BLaER1 (cell line): ENCODE measurements at regions not wholly inside any gene's neighbourhood (a gene's known extent, or its start where the extent isn't known, plus 50 kb on each side); places are given as distances from the start of the nearest gene placed in this dataset.
A peak's percentile ranks its signal among the peaks of the same experiment; 100 is the strongest.

ENCODE experiments used
- H3K27ac ChIP-seq: shearing (Covaris generic); formaldehyde crosslinking; 2 replicates; pipeline ENCODE4 v1.8.1; 2022
- H3K27me3 ChIP-seq: shearing (Covaris generic); formaldehyde crosslinking; 2 replicates; pipeline ENCODE4 v1.8.1; 2022
- H3K36me3 ChIP-seq: shearing (Covaris generic); formaldehyde crosslinking; 2 replicates; pipeline ENCODE4 v1.8.1; 2022
- H3K4me1 ChIP-seq: shearing (Covaris generic); formaldehyde crosslinking; 2 replicates; pipeline ENCODE4 v1.8.1; 2022
- H3K4me2 ChIP-seq: shearing (Covaris generic); formaldehyde crosslinking; 2 replicates; pipeline ENCODE4 v1.8.1; 2022
- H3K4me3 ChIP-seq: shearing (Covaris generic); formaldehyde crosslinking; 2 replicates; pipeline ENCODE4 v1.8.1; 2022
- H3K9ac ChIP-seq: shearing (Covaris generic); formaldehyde crosslinking; 2 replicates; pipeline ENCODE4 v1.8.1; 2022
- H3K9me3 ChIP-seq: shearing (Covaris generic); formaldehyde crosslinking; 2 replicates; pipeline ENCODE4 v1.8.1; 2022
- H4K20me1 ChIP-seq: shearing (Covaris generic); formaldehyde crosslinking; 2 replicates; pipeline ENCODE4 v1.8.1; 2022
- Cebpa-rat ChIP-seq: shearing (Covaris generic); IDR thresholded peaks from 2 replicates; pipeline ENCODE4 v1.8.1; 2022

GRCh38 chr3:13148561-13149329 lies 75.5 kb upstream of the IQSEC1 start:
- no peak for TF ChIP-seq Cebpa-rat
- Histone ChIP-seq H3K9me3 (peaks cover 6% of the 10 kb centered on the region; the same call in 1 of the 2 replicates), H3K4me2 (peak overlapping the region; percentile 90), H3K27me3 (no peaks in the 10 kb centered on the region), H3K4me1 (peaks cover 65% of the 10 kb centered on the region), H4K20me1 (no peaks in the 10 kb centered on the region), H3K9ac (no peak overlapping the region), H3K4me3 (no peak overlapping the region), H3K36me3 (no peaks in the 10 kb centered on the region), H3K27ac (no peak overlapping the region)

- H4K20me1 ChIP-seq = no peaks in the 10 kb centered on the region
Measured at GRCh38 chr3:13148126-13148525, 74.9 kb upstream of the IQSEC1 start.

GRCh38 chr3:13147344-13147743 lies 74.1 kb upstream of the IQSEC1 start:
- Histone ChIP-seq H3K36me3 (no peaks in the 10 kb centered on the region), H3K9me3 (peaks cover 6% of the 10 kb centered on the region; the same call in 1 of the 2 replicates), H3K27ac (no peak overlapping the region), H3K4me2 (no peak overlapping the region), H3K4me3 (no peak overlapping the region), H3K4me1 (peaks cover 57% of the 10 kb centered on the region), H3K27me3 (no peaks in the 10 kb centered on the region), H4K20me1 (no peaks in the 10 kb centered on the region), H3K9ac (no peak overlapping the region)
- no peak for TF ChIP-seq Cebpa-rat

More at GRCh38 chr3:13148126-13148525, 74.9 kb upstream of the IQSEC1 start:
- no peak for TF ChIP-seq Cebpa-rat
- H3K9me3 ChIP-seq = peaks cover 6% of the 10 kb centered on the region; the same call in 1 of the 2 replicates
- no peak overlapping the region for H3K4me2 ChIP-seq
- H3K36me3 ChIP-seq = no peaks in the 10 kb centered on the region
- no peaks in the 10 kb centered on the region for H3K27me3 ChIP-seq
- H3K27ac ChIP-seq = no peak overlapping the region
- H3K4me3 ChIP-seq = no peak overlapping the region
- H3K9ac ChIP-seq = no peak overlapping the region
- H3K4me1 ChIP-seq = peaks cover 64% of the 10 kb centered on the region

- Histone ChIP-seq H3K4me2 (peak overlapping the region; percentile 24; the same call in 1 of the 2 replicates), H3K4me1 (peaks cover 56% of the 10 kb centered on the region), H3K27me3 (no peaks in the 10 kb centered on the region), H3K36me3 (no peaks in the 10 kb centered on the region), H3K9ac (no peak overlapping the region), H3K27ac (no peak overlapping the region), H4K20me1 (no peaks in the 10 kb centered on the region), H3K4me3 (no peak overlapping the region), H3K9me3 (peaks cover 6% of the 10 kb centered on the region; the same call in 1 of the 2 replicates)
- no peak for TF ChIP-seq Cebpa-rat
Measured at GRCh38 chr3:13146643-13147143, 73.5 kb upstream of the IQSEC1 start.

GRCh38 chr3:13145826-13146642 lies 72.8 kb upstream of the IQSEC1 start:
- Histone ChIP-seq H3K4me2 (peak overlapping the region; percentile 24; the same call in 1 of the 2 replicates), H3K9ac (no peak overlapping the region), H4K20me1 (no peaks in the 10 kb centered on the region), H3K36me3 (no peaks in the 10 kb centered on the region), H3K27me3 (no peaks in the 10 kb centered on the region), H3K4me1 (peaks cover 56% of the 10 kb centered on the region), H3K27ac (no peak overlapping the region), H3K4me3 (no peak overlapping the region), H3K9me3 (peaks cover 6% of the 10 kb centered on the region; the same call in 1 of the 2 replicates)
- TF ChIP-seq Cebpa-rat = no peak

GRCh38 chr3:13145131-13145825 lies 72.0 kb upstream of the IQSEC1 start:
- TF ChIP-seq Cebpa-rat = no peak
- no peaks in the 10 kb centered on the region for H3K36me3 ChIP-seq
- no peak overlapping the region for H3K9ac ChIP-seq
- no peak overlapping the region for H3K4me3 ChIP-seq
- no peak overlapping the region for H3K27ac ChIP-seq
- no peaks in the 10 kb centered on the region for H3K27me3 ChIP-seq
- peak overlapping the region; percentile 76 for H3K4me2 ChIP-seq
- peaks cover 50% of the 10 kb centered on the region for H3K4me1 ChIP-seq
- peaks cover 5% of the 10 kb centered on the region; the same call in 1 of the 2 replicates for H4K20me1 ChIP-seq
- peaks cover 6% of the 10 kb centered on the region; the same call in 1 of the 2 replicates for H3K9me3 ChIP-seq

GRCh38 chr3:13144163-13145023 lies 71.2 kb upstream of the IQSEC1 start:
- H3K9ac ChIP-seq = no peak overlapping the region
- H3K9me3 ChIP-seq = peaks cover 6% of the 10 kb centered on the region; the same call in 1 of the 2 replicates
- peak overlapping the region; percentile 76 for H3K4me2 ChIP-seq
- H4K20me1 ChIP-seq = peaks cover 9% of the 10 kb centered on the region; the same call in 1 of the 2 replicates
- TF ChIP-seq Cebpa-rat = no peak
- H3K27ac ChIP-seq = no peak overlapping the region
- no peaks in the 10 kb centered on the region for H3K27me3 ChIP-seq
- peaks cover 41% of the 10 kb centered on the region for H3K4me1 ChIP-seq
- H3K4me3 ChIP-seq = no peak overlapping the region
- H3K36me3 ChIP-seq = no peaks in the 10 kb centered on the region

GRCh38 chr3:13143381-13144004 lies 70.3 kb upstream of the IQSEC1 start:
- Histone ChIP-seq H3K9me3 (peaks cover 6% of the 10 kb centered on the region; the same call in 1 of the 2 replicates), H3K9ac (no peak overlapping the region), H3K4me2 (peak overlapping the region; percentile 76), H3K4me1 (peaks cover 32% of the 10 kb centered on the region), H3K4me3 (no peak overlapping the region), H3K27me3 (no peaks in the 10 kb centered on the region), H3K27ac (no peak overlapping the region), H4K20me1 (peaks cover 9% of the 10 kb centered on the region; the same call in 1 of the 2 replicates), H3K36me3 (no peaks in the 10 kb centered on the region)
- no peak for TF ChIP-seq Cebpa-rat
